GM21786 (cell line): ENCODE measurements at regions not wholly inside any gene's neighbourhood (a gene's known extent, or its start where the extent isn't known, plus 50 kb on each side); places are given as distances from the start of the nearest gene placed in this dataset.
"Not testable (repeated sequence)": the region's sequence is repeated elsewhere in the genome, so short reads cannot be mapped to it uniquely, and the experiment has no call there.

Source experiments
- ATAC-seq: cut with Tn5 transposase; IDR thresholded peaks from one replicate; pipeline ENCODE4 v1.9.1; 2021; ENCODE audit not compliant: unreplicated experiment

GRCh38 chr18:3328532-3328931, 66.6 kb downstream of the MYL12B start:
- no peak for ATAC-seq

GRCh38 chr18:3329471-3329870, 67.5 kb downstream of the MYL12B start:
- no peak for ATAC-seq

GRCh38 chr18:3329872-3330271, 67.9 kb downstream of the MYL12B start:
- no peak for ATAC-seq

GRCh38 chr18:3330622-3331021, 68.7 kb downstream of the MYL12B start:
- no peak for ATAC-seq

GRCh38 chr18:3332376-3332775, 70.4 kb downstream of the MYL12B start:
- ATAC-seq, result no peak

- ATAC-seq, result no peak
These were observed 71.3 kb downstream of the MYL12B start for GRCh38 chr18:3333056-3333720.

- ATAC-seq, result no peak
These were observed 71.9 kb downstream of the MYL12B start for GRCh38 chr18:3333721-3334386.

GRCh38 chr18:3340015-3340681, 78.2 kb downstream of the MYL12B start:
- ATAC-seq, result no peak

- ATAC-seq, result no peak
These were observed 78.8 kb downstream of the MYL12B start for GRCh38 chr18:3340682-3341097.

- ATAC-seq, result no peak
These were observed 80.7 kb downstream of the MYL12B start for GRCh38 chr18:3342628-3343027.

GRCh38 chr18:3345452-3345851, 83.5 kb downstream of the MYL12B start:
- ATAC-seq, result no peak

- no peak for ATAC-seq
These were observed 84.0 kb downstream of the MYL12B start for GRCh38 chr18:3345885-3346284.

GRCh38 chr18:3346487-3346886, 84.6 kb downstream of the MYL12B start:
- no peak for ATAC-seq

GRCh38 chr18:3347286-3347803, 85.4 kb downstream of the MYL12B start:
- ATAC-seq, result no peak

- ATAC-seq, result no peak
These were observed 86.2 kb downstream of the MYL12B start for GRCh38 chr18:3348176-3348575.

GRCh38 chr18:3349046-3349841, 87.3 kb downstream of the MYL12B start:
- not testable (repeated sequence) for ATAC-seq

GRCh38 chr18:3350021-3350420, 88.1 kb downstream of the MYL12B start:
- no peak for ATAC-seq

GRCh38 chr18:3350566-3351527, 88.9 kb downstream of the MYL12B start:
- ATAC-seq, result no peak

- ATAC-seq, result no peak
These were observed 92.6 kb downstream of the MYL12B start for GRCh38 chr18:3354506-3354905.

GRCh38 chr18:3356614-3357013, 93.4 kb upstream of the TGIF1 start:
- no peak for ATAC-seq
